Duodenal mucosa (tissue), 2 donors: ENCODE measurements at regions not wholly inside any gene's neighbourhood (a gene's known extent, or its start where the extent isn't known, plus 50 kb on each side); places are given as distances from the start of the nearest gene placed in this dataset.

Experiments
- H3K27ac ChIP-seq: one replicate; pipeline ENCODE4 v1.7.0; 2013; ENCODE audit warnings: low read depth, low read length
- H3K27me3 ChIP-seq, 2 donors: one replicate each; pipeline ENCODE4 v1.7.0; 2013; ENCODE audit warnings: low read length in 2 of 2, control low read depth in 1 of 2; ENCODE audit not compliant: insufficient read depth in 2 of 2, control insufficient read depth in 1 of 2
- H3K36me3 ChIP-seq, 2 donors: one replicate each; pipeline ENCODE4 v1.7.0; 2013; ENCODE audit warnings: low read length in 2 of 2, control low read depth in 1 of 2; ENCODE audit not compliant: insufficient read depth in 2 of 2, control insufficient read depth in 1 of 2
- H3K4me1 ChIP-seq, 2 donors: one replicate each; pipeline ENCODE4 v1.7.0; 2013; ENCODE audit warnings: low read length in 2 of 2, control low read depth in 1 of 2; ENCODE audit not compliant: insufficient read depth in 2 of 2, control insufficient read depth in 1 of 2
- H3K4me3 ChIP-seq, 2 donors: one replicate each; pipeline ENCODE4 v1.7.0; 2013; ENCODE audit warnings: low read length in 2 of 2, low read depth in 1 of 2
- H3K9ac ChIP-seq, 2 donors: one replicate each; pipeline ENCODE4 v1.7.0; 2013; ENCODE audit warnings: low read length in 2 of 2, low read depth in 1 of 2
- H3K9me3 ChIP-seq, 2 donors: one replicate each; pipeline ENCODE4 v1.7.0; 2013; ENCODE audit warnings: low read length in 2 of 2, control low read depth in 1 of 2; ENCODE audit not compliant: control insufficient read depth in 1 of 2

- no peaks in the 10 kb centered on the region for H3K36me3 ChIP-seq
- H3K4me1 ChIP-seq: peaks cover 0 to 5% of the 10 kb centered on the region in 2 donors
These were observed 71.2 kb upstream of the AFDN start for GRCh38 chr6:167755461-167755860.

GRCh38 chr6:167756597-167756996 lies 70.1 kb upstream of the AFDN start:
- Histone ChIP-seq H3K9me3 (no peaks in the 10 kb centered on the region), H3K27me3 (no peaks in the 10 kb centered on the region), H3K4me1 (peaks cover 3 to 5% of the 10 kb centered on the region in 2 donors), H3K4me3 (no peak overlapping the region), H3K9ac (no peak overlapping the region), H3K36me3 (no peaks in the 10 kb centered on the region), H3K27ac (no peak overlapping the region)

More at GRCh38 chr6:167755461-167755860, 71.2 kb upstream of the AFDN start:
- Histone ChIP-seq H3K27ac (no peak overlapping the region), H3K4me3 (no peak overlapping the region), H3K9ac (no peak overlapping the region), H3K27me3 (no peaks in the 10 kb centered on the region), H3K9me3 (no peaks in the 10 kb centered on the region)

- Histone ChIP-seq H3K36me3 (no peaks in the 10 kb centered on the region), H3K9me3 (no peaks in the 10 kb centered on the region), H3K9ac (no peak overlapping the region), H3K4me3 (no peak overlapping the region), H3K4me1 (peaks cover 10 to 12% of the 10 kb centered on the region in 2 donors), H3K27me3 (no peaks in the 10 kb centered on the region), H3K27ac (no peak overlapping the region)
These were observed 69.5 kb upstream of the AFDN start for GRCh38 chr6:167757249-167757648.

- Histone ChIP-seq H3K27ac (no peak overlapping the region), H3K9ac (no peak overlapping the region), H3K4me3 (no peak overlapping the region), H3K9me3 (no peaks in the 10 kb centered on the region), H3K27me3 (no peaks in the 10 kb centered on the region), H3K36me3 (no peaks in the 10 kb centered on the region), H3K4me1 (peaks cover 10 to 14% of the 10 kb centered on the region in 2 donors)
These were observed 68.9 kb upstream of the AFDN start for GRCh38 chr6:167757821-167758220.

- no peaks in the 10 kb centered on the region for H3K9me3 ChIP-seq
- H3K4me1 ChIP-seq: peaks cover 10 to 14% of the 10 kb centered on the region in 2 donors
- H3K36me3 ChIP-seq: no peaks in the 10 kb centered on the region
- H3K27me3 ChIP-seq: no peaks in the 10 kb centered on the region
- H3K27ac ChIP-seq: no peak overlapping the region
- H3K9ac ChIP-seq: no peak overlapping the region
- H3K4me3 ChIP-seq: no peak overlapping the region
These were observed 68.2 kb upstream of the AFDN start for GRCh38 chr6:167758309-167759023.

GRCh38 chr6:167759206-167759605 lies 67.5 kb upstream of the AFDN start:
- Histone ChIP-seq H3K27ac (no peak overlapping the region), H3K27me3 (no peaks in the 10 kb centered on the region), H3K4me1 (peaks cover 10 to 14% of the 10 kb centered on the region in 2 donors), H3K9me3 (no peaks in the 10 kb centered on the region), H3K9ac (no peak overlapping the region), H3K4me3 (no peak overlapping the region), H3K36me3 (no peaks in the 10 kb centered on the region)

GRCh38 chr6:167759912-167760311 lies 66.8 kb upstream of the AFDN start:
- H3K27me3 ChIP-seq: no peaks in the 10 kb centered on the region
- no peaks in the 10 kb centered on the region for H3K9me3 ChIP-seq
- H3K36me3 ChIP-seq: no peaks in the 10 kb centered on the region
- H3K27ac ChIP-seq: no peak overlapping the region
- H3K4me3 ChIP-seq: no peak overlapping the region
- peaks cover 10 to 14% of the 10 kb centered on the region in 2 donors for H3K4me1 ChIP-seq
- H3K9ac ChIP-seq: no peak overlapping the region

- Histone ChIP-seq H3K9ac (no peak overlapping the region), H3K27ac (no peak overlapping the region), H3K27me3 (no peaks in the 10 kb centered on the region), H3K4me3 (no peak overlapping the region), H3K9me3 (no peaks in the 10 kb centered on the region), H3K4me1 (peaks cover 10 to 14% of the 10 kb centered on the region in 2 donors), H3K36me3 (no peaks in the 10 kb centered on the region)
These were observed 65.5 kb upstream of the AFDN start for GRCh38 chr6:167760979-167761793.

GRCh38 chr6:167761794-167762258 lies 64.9 kb upstream of the AFDN start:
- no peaks in the 10 kb centered on the region for H3K27me3 ChIP-seq
- peaks cover 10 to 14% of the 10 kb centered on the region in 2 donors for H3K4me1 ChIP-seq
- no peak overlapping the region for H3K27ac ChIP-seq
- no peaks in the 10 kb centered on the region for H3K36me3 ChIP-seq
- H3K4me3 ChIP-seq: no peak overlapping the region
- no peaks in the 10 kb centered on the region for H3K9me3 ChIP-seq
- H3K9ac ChIP-seq: no peak overlapping the region

- Histone ChIP-seq H3K27me3 (no peaks in the 10 kb centered on the region), H3K36me3 (no peaks in the 10 kb centered on the region), H3K9ac (no peak overlapping the region), H3K27ac (no peak overlapping the region), H3K9me3 (no peaks in the 10 kb centered on the region), H3K4me3 (no peak overlapping the region), H3K4me1 (peaks cover 10 to 14% of the 10 kb centered on the region in 2 donors)
These were observed 64.3 kb upstream of the AFDN start for GRCh38 chr6:167762259-167762962.
